Urothelium cell line (cell line): ENCODE measurements at regions not wholly inside any gene's neighbourhood (a gene's known extent, or its start where the extent isn't known, plus 50 kb on each side); places are given as distances from the start of the nearest gene placed in this dataset.
A peak's percentile ranks its signal among the peaks of the same experiment; 100 is the strongest.
"Not testable (repeated sequence)": the region's sequence is repeated elsewhere in the genome, so short reads cannot be mapped to it uniquely, and the experiment has no call there.

Experiments
- DNase-seq: peaks from one replicate; pipeline ENCODE4 v3.0.0; 2011; ENCODE audit warnings: low spot score, mixed read lengths
- FAIRE-seq: peaks from 2 replicates; lab custom pipeline; 2011; peaks lifted over from hg19 to GRCh38; lab: Jason Lieb, UNC

- peak; percentile 2 for DNase-seq
- FAIRE-seq: not testable (repeated sequence)
These were observed 524.2 kb downstream of the CWH43 start for GRCh38 chr4:49510238-49510637.

DNA sequence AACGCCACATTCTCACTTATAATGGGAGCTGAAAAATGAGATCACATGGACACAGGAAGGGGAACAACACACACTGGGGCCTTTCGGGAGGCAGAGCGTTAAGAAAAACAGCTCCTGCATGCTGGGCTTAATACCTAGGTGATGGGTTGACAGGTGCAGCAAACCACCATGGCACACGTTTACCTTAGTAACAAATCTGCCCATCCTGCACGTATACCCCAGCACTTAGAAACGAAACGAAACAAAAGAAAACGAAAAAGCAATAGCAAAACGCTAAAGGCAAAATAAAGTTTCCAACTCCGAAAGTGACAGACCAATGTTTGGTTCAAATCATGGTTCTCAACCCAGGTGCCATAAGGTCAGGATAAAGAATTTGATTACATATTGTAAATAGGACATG lies 525.3 kb downstream of the CWH43 start:
- FAIRE-seq: not testable (repeated sequence)

GRCh38 chr4:49511881-49512491 lies 525.9 kb downstream of the CWH43 start:
- not testable (repeated sequence) for FAIRE-seq

More for the DNA sequence above, 525.3 kb downstream of the CWH43 start:
- not testable (repeated sequence) for DNase-seq

GRCh38 chr4:49512641-49513545 lies 526.8 kb downstream of the CWH43 start:
- peak; percentile 30 for DNase-seq
- not testable (repeated sequence) for FAIRE-seq

More at GRCh38 chr4:49511881-49512491, 525.9 kb downstream of the CWH43 start:
- DNase-seq: peak; percentile 1

GRCh38 chr4:49513546-49514115 lies 527.6 kb downstream of the CWH43 start:
- not testable (repeated sequence) for FAIRE-seq, DNase-seq

GRCh38 chr4:49514171-49514699 lies 528.2 kb downstream of the CWH43 start:
- DNase-seq, FAIRE-seq: not testable (repeated sequence)

- not testable (repeated sequence) for FAIRE-seq, DNase-seq
These were observed 528.8 kb downstream of the CWH43 start for GRCh38 chr4:49514841-49515240.

DNA sequence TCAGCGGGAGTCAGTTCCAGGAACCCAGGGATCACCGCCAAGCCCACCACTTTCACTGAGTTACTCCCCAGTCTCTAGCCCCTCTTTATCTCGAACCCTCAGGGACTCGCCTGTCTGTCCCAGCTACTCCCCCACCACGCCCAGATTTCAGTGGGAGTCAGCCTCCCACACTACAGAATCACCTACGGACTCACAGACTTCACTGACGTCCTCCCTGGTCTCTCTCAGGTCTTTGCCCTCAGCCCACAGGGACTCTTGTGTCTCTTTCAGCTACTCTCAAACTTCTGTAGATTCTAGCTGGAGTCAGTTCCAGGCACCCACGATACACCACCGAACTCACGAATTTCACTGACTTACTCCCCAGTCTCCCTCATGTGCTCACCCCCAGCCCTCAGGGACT lies 529.2 kb downstream of the CWH43 start:
- FAIRE-seq, DNase-seq: not testable (repeated sequence)

DNA sequence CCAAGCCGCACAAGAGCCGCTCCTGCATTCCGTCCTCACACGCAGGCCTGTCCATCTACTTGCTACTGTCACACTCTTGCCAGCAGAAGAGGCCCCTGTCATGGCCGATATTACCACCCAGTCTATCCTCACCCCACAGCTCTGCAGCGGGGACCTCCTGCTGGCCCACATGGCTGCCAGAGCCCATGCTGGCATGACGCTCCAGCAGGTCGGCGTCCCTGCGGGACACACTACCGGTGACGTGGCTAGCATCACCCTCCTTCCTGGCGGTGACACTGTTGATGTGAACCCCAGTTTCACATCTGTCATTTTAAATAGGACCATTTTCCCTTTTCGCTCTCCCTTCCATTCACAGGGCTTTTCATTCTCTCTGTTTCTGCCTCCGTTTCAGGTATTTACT lies 530.0 kb downstream of the CWH43 start:
- FAIRE-seq, DNase-seq: not testable (repeated sequence)

DNA sequence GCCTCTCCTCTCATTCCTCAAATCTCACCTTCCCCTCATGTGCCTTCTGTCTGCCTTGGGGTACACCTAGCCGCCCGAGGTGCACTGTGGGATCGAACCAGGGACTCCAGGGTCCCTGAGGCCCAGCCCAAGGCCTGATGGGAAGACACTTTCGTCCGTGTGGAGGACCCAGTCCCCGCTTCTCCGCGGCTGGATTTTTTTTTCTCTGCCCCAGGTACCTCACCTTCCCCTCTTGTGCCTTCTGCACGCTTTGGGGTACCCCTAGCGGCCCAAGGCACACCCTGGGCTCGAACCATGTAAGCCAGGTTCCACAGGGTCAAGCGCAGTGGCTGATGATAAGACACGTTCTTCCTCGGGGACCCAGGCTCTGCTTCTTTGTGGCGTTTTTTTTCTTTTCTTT lies 530.7 kb downstream of the CWH43 start:
- DNase-seq (no peak), FAIRE-seq (no peak)

- not testable (repeated sequence) for FAIRE-seq
These were observed 531.6 kb downstream of the CWH43 start for GRCh38 chr4:49517485-49518205.

DNA sequence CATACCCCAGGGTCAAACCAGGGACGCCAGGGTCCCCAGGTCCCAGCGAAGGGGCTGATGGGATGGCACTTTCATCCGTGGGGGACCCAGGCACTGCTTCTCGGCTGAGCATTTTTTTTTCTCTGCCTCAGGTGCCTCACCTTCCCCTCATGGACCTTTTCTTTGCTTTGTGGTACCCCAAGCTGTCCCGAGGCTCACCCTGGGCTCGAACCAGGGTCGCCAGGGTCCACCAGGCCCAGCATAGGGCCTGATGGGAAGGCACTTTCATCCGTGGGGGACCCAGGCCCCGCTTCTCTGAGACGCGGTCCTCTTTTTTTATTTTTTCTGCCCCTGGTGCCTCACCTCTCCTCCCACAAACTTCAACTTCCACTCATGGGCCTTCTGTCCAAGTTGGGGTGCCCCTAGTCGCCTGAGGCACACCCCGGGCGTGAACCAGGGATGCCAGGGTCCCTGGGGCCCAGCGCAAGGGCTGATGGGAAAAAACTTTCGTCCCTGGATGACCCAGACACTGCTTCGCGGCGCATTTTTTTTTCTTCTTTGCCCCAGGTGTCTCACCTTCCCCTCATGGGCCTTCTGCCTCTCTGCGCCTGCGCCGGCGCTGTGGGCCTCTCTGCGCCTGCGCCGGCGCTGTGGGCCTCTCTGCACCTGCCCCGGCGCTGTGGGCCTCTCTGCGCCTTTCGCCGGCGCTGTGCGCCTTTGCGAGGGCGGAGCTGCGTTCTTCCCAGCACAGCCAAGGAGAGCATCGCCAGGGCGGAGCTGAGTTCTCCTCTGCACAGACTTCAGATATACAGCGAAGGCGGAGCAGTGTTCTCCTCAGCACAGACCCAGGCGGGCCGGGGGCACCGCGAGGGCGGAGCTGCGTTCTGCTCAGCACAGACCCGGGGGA lies 533.3 kb downstream of the CWH43 start:
- not testable (repeated sequence) for FAIRE-seq, DNase-seq

More at GRCh38 chr4:49517485-49518205, 531.6 kb downstream of the CWH43 start:
- DNase-seq: not testable (repeated sequence)

DNA sequence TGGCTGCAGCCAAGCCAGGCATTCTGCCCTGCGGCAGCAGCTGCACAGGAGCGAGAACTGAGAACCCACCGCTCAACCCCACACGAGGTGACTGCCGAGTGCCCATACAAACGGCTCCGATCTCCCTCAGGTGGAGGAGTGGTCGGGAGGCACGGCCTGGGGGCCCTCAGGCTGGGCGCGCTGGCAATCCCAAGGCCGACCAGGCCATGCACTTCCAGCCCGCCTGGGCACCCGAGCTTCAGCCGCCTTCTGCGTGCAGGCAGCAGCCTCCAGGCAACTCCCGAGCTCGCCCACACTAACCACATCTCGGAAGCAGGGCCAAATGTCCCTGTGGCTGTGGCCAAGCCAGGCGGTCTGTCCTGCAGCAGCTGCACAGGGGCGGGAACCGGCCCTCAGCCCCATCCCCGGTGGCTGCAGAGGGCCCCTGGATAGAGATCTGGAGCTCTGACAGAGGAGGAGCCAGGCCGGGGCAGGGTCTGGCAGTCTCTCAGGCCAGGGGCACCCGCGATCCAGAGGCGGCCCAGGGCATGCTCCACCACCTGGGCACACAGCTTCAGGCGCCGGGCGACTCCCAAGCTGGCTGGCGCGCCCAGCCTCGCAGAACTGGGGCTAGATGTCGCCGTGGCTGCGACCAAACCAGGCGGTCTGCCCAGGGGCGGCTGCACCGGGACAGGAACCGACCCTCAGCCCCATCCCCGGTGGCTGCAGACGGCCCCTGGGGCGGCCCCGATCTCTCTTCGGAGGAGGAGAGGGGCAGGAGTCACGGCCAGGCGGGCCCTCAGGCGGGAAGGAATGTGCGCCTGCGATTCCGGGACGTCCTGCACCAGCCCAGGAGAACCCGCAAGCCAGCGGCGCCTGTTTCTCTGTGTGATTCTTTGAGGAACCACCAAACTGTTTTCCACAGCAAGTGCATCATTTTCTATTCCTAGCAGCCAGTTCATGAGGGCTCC lies 538.0 kb downstream of the CWH43 start:
- DNase-seq, FAIRE-seq: not testable (repeated sequence)

- DNase-seq, FAIRE-seq: not testable (repeated sequence)
These were observed 573.0 kb downstream of the CWH43 start for GRCh38 chr4:49558916-49559676.

DNA sequence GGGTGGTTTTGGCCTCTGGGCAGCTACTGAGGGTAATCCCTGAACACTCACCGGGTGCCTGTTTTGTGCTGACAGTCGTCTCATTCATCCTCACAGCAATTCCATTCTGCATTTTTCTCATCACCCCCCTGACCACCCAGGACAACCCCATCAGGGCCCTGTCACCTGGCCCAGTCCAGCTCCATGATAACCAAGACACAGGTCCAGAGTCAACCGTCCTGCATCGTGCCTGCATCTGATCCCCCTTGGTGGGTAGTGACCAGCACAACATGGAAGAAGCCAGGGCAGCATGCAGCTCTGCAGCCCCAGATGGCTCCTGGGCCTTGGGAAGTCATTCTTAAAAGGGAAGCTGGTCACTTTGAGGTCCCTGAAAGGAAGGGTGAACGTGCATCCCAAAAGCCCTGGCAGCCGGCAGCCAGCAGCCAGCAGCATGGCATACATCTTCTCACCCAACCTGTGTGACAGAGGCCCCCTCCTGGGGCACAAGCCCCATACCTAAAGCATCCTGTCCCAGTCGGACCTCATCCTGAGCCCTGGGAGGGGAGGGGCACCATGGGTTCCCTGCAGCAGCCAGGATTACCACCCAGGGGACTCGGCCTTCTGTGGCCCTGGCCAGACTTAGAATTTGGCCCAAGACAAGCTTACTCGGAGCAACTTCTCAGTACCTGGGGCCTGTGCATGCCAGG lies 574.2 kb downstream of the CWH43 start:
- DNase-seq, FAIRE-seq: not testable (repeated sequence)

DNA sequence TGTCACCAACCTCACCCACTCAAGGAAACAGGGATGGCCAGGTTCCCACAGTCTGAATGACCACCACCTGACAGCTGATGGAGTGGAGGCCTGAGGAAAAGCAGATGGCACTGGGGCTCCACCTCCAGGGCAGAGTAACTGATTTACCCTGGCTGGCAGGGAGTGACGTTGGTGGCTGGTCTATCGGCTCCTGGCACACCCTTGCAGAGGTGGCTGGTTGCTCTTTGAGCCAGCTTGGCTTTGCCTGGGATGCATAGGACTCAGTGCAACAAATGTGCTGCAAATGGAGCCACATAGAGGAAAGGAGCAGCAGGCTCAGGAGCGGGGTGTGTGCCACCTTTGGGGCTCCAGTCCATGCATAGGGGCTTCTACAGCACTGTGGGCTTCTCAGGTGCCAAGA lies 574.8 kb downstream of the CWH43 start:
- not testable (repeated sequence) for FAIRE-seq

DNA sequence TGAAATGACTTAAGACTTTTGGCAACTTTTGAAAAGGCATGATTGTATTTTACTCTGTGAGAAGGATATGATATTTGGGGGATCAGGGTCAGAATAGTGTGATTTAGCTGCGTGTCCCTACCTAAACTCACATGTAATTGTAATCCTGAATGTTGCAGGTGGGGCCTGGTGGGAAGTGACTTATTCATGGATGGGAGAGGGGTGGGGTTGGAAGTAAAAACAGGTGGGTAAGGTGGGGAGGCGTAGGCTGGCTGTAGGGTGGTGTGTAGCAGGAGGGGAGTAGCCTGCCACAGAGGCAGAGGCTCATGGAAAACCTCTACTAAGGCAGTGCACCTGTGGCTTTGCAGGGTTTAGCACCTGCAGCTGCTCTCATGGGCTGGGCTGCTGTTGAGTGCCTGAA lies 584.2 kb downstream of the CWH43 start:
- FAIRE-seq, DNase-seq: not testable (repeated sequence)

More for the DNA sequence above, 574.8 kb downstream of the CWH43 start:
- DNase-seq: not testable (repeated sequence)
